GM21526 (cell line): ENCODE measurements at regions not wholly inside any gene's neighbourhood (a gene's known extent, or its start where the extent isn't known, plus 50 kb on each side); places are given as distances from the start of the nearest gene placed in this dataset.
"Not testable (repeated sequence)": the region's sequence is repeated elsewhere in the genome, so short reads cannot be mapped to it uniquely, and the experiment has no call there.

Source experiments
- ATAC-seq: cut with Tn5 transposase; IDR thresholded peaks from one replicate; pipeline ENCODE4 v1.9.1; 2021; ENCODE audit warnings: moderate library complexity; ENCODE audit not compliant: unreplicated experiment, low FRiP score

DNA sequence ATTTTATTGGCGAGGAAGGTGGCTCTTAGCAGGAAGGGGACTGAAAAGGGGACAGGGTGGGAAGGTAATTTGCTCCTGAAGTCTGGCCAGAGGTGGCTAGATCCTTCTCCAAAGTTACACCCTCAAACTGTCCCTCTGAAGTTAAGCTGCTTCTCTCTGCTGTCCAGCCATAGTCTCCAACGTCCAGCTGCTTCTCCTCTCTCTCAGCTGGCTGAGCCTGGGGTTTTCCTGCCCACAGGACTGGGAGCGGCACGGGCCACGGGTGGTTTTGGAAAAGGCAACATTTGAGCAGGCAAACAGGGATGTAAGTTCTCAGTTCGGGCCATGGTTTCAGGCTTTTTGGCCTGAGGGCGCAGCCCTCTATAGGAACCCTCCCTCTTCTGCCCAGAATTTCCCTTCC is 128.3 kb downstream of the YIPF5 start:
- ATAC-seq, result no peak

- ATAC-seq, result no peak
Observed at GRCh38 chr5:144048259-144048856, 122.1 kb downstream of the YIPF5 start.

DNA sequence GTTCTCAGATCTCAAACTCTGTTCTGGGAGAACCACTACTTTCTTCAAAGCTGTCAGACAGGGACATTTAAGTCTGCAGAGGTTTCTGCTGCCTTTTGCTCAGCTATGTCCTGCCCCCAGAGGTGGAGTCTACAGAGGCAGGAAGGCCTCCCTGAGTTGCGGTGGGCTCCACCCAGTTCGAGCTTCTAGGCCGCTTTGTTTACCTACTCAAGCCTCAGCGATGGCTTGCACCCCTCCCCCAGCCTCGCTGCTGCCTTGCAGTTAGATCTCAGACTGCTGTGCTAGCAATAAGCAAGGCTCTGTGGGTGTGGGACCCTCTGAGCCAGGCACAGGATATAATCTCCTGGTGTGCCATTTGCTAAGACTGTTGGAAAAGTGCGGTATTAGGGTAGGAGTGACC is 115.1 kb downstream of the YIPF5 start:
- ATAC-seq, result not testable (repeated sequence)

DNA sequence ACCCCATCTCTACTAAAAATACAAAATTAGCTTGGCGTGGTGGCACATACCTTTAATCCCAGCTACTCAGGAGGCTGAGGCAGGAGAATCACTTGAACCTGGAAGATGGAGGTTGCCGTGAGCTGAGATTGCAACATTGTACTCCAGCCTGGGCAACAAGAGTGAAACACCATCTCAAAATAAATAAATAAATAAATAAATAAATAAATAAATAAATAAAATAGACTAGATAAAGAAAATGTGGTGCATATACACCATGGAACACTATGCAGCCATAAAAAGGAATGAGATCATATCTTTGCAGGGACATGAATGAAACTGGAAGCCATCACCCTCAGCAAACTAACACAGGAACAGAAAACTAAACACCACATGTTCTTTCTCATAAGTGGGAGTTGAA is 110.4 kb downstream of the YIPF5 start:
- ATAC-seq, result not testable (repeated sequence)

DNA sequence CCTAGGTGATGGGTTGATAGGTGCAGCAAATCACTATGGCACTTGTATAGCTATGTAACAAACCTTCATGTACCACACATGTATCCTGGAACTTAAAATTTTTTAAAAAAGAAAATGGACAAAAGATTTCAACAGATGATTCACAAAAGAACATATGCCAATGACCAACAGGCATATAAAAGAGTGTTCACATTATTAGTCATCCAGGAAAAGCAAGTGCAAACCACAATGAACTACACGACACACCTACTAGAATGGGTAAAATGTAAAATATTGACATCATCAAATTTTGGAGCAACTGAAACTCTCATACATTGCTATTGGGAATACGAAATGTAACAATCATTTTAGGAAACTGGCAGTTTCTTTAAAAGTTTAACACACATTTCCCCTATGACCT is 109.9 kb downstream of the YIPF5 start:
- no peak for ATAC-seq

- no peak for ATAC-seq
Observed at GRCh38 chr5:144065786-144066185, 104.7 kb downstream of the YIPF5 start.

- no peak for ATAC-seq
Observed at GRCh38 chr5:144072518-144072927, 97.9 kb downstream of the YIPF5 start.

- ATAC-seq, result no peak
Observed at GRCh38 chr5:144076521-144077083, 93.9 kb downstream of the YIPF5 start.

GRCh38 chr5:144083185-144083584 is 87.3 kb downstream of the YIPF5 start:
- ATAC-seq, result no peak

DNA sequence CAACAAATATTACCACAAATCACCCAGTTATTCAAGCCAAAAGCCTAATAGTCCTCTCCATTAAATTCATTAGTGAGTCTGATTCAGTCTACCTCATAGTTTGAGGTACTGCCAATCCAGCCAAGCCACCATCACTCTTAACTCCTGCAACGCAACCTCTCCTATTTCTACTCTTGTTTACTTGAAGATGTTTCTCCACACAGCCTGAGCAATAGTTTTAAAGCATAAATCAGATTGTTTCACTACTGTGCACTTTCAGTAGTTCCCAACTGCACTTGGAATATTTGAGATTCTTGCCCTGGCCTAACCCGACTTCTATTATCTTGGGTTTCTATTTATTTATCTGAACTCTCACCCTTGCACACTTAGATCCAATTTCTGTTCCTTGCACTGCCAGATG is 85.5 kb downstream of the YIPF5 start:
- ATAC-seq, result no peak

DNA sequence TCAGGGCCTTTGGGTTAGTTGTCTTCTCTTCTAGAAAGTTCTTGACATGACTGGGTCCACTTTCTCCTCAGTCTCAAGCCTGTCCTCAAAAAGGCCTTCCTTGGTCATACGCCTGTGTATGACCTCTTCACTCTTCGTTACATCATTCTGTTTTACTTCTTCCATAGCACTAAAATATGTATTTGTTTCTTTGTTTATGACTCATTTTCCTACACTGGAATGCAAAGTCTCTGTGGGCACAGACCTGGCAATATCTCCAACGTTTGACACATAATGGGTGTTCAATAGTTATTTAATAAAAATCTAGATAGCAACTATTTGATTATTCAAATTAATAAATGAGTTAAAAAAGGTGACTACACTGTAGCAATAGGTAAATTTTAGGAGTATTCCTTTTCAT is 85.1 kb downstream of the YIPF5 start:
- ATAC-seq, result no peak

DNA sequence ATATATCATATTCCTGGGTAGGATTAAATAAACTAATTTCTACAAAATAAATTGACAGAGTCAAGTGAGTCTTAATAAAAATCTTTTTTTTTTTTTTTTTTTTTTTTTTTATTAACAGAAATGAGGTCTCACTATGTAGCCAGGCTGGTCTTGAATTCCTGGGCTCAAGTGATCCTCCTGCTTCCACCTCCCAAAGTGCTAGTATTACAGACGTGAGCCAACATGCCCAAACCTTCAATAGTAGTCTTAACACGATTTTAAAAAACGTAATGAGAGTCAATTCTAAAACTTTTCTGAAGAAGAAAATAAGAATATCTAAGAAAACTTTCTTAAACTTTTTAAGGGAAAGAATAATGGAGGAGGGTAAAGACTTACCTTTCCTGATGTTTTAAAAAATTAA is 84.2 kb downstream of the YIPF5 start:
- ATAC-seq, result no peak

DNA sequence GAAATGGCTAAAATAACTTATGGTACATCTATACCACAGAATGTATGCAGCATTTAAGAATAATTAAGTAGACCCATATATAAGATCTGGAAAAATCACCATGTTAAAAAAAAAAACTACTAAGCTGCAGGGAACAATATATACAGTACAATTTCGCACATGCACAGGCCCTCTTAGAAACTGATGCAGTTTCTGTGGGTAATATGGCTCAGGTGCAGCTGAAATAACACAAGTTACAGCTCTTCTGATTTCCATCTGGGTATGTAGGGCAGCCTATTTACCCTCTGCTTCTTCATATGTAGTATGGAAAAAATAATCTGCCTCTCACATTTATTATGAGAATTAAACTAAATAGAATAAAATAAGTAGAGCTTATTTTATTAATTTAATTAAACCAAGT is 82.9 kb downstream of the YIPF5 start:
- no peak for ATAC-seq

DNA sequence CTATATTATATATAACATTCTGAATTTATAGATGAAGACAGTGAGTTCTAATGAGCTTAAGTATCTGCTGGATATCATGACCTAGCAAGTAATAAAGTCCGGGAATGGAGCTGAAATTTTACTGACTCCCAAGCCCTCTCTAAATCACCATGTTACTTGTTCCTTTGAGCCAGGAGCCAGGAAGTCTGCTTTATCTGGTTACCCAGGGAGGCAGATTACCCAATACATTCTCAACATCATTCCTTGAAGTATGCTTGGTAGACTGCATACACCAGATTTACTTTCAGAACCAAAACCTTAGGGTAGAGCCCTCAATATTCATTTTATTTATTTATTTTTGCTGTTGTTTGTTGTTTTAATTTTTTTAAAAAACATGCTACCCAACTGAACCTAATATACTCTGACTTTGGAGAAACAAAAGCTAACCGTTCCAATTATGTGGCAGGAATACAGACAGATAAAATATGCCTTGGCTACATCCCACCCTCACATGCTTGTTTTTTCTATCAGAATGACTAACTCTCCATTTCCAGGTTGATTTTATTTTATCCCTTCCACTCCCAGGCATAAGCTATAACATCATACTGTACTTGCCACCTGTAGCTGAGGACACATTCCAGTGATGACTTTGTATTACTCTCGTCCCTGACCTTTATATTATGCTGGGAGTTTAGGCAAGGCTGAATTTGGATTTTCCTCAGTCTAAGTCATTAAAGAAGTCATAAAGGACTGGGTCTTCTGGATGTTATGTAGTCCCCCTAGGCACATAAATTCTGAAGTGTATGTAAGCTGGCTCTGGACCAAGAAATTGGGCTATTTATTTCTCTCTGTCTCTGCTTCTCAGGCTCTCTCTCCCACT is 82.0 kb downstream of the YIPF5 start:
- no peak for ATAC-seq

DNA sequence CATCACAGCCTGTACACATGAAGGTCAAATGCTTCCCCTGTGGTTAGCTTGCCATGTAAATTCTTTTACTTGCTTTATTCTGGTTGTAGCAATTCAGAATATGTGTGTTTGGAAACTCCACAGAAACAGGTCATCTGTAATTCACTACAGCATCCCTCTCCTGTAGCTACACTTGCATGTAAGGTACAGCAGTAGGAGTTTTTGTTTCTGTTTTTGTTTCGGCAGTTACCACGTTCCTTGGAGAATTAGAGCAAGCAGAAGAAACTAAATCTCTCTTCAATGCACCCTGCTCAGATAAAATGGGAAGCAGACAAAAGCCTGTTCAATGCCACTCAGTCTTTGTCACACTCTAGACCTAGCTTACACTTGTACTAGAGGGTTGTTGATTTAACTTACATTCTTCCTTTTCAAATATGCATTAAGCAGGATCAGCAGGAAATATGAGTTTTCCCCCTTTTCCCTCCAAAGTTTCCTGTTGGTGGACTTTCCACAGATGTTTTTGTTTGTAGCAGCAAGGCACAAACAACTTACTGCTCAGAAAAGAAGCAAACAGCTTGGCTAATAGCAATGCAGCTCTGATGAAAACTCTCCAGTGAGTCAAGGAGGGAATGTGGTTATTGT is 80.9 kb downstream of the YIPF5 start:
- peak; percentile 70 for ATAC-seq

DNA sequence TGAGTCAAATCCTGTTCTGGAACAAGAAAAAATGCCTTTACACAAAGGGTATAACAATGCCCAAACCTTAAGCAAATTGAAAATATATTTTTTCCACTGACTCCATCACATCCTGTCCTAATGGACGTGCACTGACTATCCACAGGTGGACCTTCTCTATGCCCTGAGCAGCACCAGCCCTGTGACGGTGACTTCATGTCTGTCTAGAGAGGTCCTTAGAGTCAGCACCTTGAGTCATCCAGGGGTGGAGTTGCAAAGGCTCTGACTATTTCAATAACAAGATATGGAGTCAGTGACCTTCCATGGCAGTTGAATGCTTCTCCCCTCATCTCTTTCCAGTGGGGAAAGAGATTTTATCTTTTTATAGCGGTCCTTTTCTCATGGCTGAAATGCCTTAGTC is 78.0 kb downstream of the YIPF5 start:
- ATAC-seq, result no peak

DNA sequence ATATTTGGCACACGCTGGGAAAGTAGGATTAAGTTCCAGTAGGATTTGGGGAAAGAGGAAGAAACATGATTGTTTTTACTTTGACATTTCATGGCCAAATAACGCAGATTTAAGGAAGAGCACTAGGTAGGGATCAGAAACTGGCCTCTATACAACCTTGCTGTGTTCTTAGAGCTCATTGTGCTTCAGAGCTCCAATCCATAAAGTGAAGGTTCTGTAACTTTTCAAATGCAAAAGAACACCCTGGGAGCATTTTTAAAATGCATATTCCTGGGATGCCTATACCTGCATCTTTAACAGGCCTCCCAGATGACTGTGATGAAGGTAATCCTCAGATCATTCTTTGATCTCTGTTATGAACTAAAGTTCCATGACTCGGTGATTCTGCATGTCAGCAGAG is 77.1 kb downstream of the YIPF5 start:
- ATAC-seq, result no peak

- ATAC-seq, result no peak
Observed at GRCh38 chr5:144093868-144094267, 76.6 kb downstream of the YIPF5 start.

DNA sequence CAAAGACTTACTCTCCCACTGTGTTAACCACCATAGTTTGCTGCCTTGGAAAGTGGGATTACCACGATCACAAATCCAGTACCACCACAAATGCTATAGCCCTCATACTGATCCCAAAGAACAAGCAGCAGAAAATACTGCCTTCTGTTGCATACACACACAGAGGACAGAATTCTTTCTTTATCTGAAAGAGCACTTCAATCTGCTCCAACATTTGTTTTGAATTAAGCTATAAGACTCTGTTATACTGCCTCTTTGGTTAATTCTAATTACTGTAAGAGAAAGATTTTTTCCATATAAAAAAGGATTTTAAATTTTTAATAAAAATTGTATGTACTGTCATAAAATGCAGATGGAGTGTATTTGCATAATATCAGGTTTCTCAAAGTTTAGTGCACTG is 69.8 kb downstream of the YIPF5 start:
- ATAC-seq, result no peak

DNA sequence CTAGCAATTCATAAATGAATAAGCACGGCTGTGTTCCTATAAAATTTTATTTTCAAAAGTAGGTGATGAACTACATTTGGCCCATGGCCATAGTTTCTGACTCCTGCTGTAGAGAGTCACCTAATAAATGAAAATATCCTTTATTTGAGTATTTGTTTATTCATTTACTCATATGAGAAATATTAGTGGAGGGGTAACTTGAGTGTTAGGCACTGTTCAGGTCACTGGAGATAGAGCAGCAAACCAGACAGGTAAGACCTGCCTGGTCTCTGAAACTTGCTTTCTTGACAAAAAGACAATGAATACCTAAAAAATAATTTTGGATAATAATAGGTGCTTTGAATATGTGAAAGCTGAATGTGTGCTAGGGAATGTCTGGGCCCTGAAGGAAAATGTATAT is 68.8 kb downstream of the YIPF5 start:
- ATAC-seq, result no peak

GRCh38 chr5:144102361-144102760 is 68.1 kb downstream of the YIPF5 start:
- no peak for ATAC-seq
